Naive thymus-derived CD4-positive, alpha-beta T cell (primary cell): ENCODE measurements at regions not wholly inside any gene's neighbourhood (a gene's known extent, or its start where the extent isn't known, plus 50 kb on each side); places are given as distances from the start of the nearest gene placed in this dataset.
"Not testable (repeated sequence)": the region's sequence is repeated elsewhere in the genome, so short reads cannot be mapped to it uniquely, and the experiment has no call there.

Experiments
- ATAC-seq: fragments of 150-1000 bp; cut with Tn5 transposase; 2 replicates; pipeline ENCODE4 v1.10.0; 2021; ENCODE audit warnings: mild to moderate bottlenecking, moderate library complexity
- CTCF ChIA-PET: fragments of 350-600 bp; sonication (Branson Sonifier 250); formaldehyde crosslinking; loops from one replicate; lab custom pipeline; 2021; ENCODE audit warnings: antibody characterized with exemption; lab: Charles Lee
- POLR2A ChIA-PET: fragments of 350-600 bp; sonication (Branson Sonifier 250); formaldehyde crosslinking; loops from one replicate; lab custom pipeline; 2021; ENCODE audit warnings: antibody characterized with exemption, inconsistent platforms; lab: Charles Lee
- DNase-seq, 9 donors: peaks; one replicate each; pipeline versions ENCODE4 v3.0.0 to v3.0.0-alpha.2; 2020 to 2022; ENCODE audit warnings: mixed read lengths in 1 of 9
- H3K27ac ChIP-seq: one replicate; pipeline ENCODE4 v1.7.0; 2013; ENCODE audit warnings: mild to moderate bottlenecking, low read depth, low read length, moderate library complexity
- H3K27me3 ChIP-seq, 2 donors: one replicate each; pipeline ENCODE4 v1.7.0; 2013; ENCODE audit warnings: low read length in 2 of 2, mild to moderate bottlenecking in 2 of 2, moderate library complexity in 2 of 2; ENCODE audit not compliant: control insufficient read depth in 2 of 2, insufficient read depth in 2 of 2
- H3K36me3 ChIP-seq, 3 experiments: 1 replicate in 2 of 3; 2 replicates in 1 of 3; pipeline ENCODE4 v1.7.0; 2013; ENCODE audit warnings: low read length in 3 of 3, mild to moderate bottlenecking in 3 of 3, moderate library complexity in 1 of 3; ENCODE audit not compliant: insufficient read depth in 3 of 3, control insufficient read depth in 2 of 3
- H3K4me1 ChIP-seq, 2 donors: one replicate each; pipeline ENCODE4 v1.7.0; 2013; ENCODE audit warnings: low read length in 2 of 2, mild to moderate bottlenecking in 2 of 2, moderate library complexity in 1 of 2; ENCODE audit not compliant: control insufficient read depth in 2 of 2, insufficient read depth in 2 of 2
- H3K4me3 ChIP-seq: 2 replicates; pipeline ENCODE4 v1.7.0; 2013; ENCODE audit warnings: mild to moderate bottlenecking, low read length
- H3K9me3 ChIP-seq, 3 experiments: 1 replicate in 2 of 3; 2 replicates in 1 of 3; pipeline ENCODE4 v1.7.0; 2013; ENCODE audit warnings: low read length in 3 of 3; ENCODE audit not compliant: control insufficient read depth in 2 of 3
- H3K27ac Mint-ChIP-seq, 9 donors: one replicate each; pipeline ENCODE4 v1.8.0; 2020 to 2022; ENCODE audit warnings: mixed read lengths in 9 of 9, mild to moderate bottlenecking in 8 of 9, moderate library complexity in 5 of 9, inconsistent platforms in 2 of 9
- H3K27me3 Mint-ChIP-seq, 5 donors: one replicate each; pipeline ENCODE4 v1.8.0; 2021 to 2022; ENCODE audit warnings: mixed read lengths in 5 of 5, mild to moderate bottlenecking in 1 of 5
- H3K36me3 Mint-ChIP-seq, 5 donors: one replicate each; pipeline ENCODE4 v1.8.0; 2020 to 2022; ENCODE audit warnings: mixed read lengths in 5 of 5, mild to moderate bottlenecking in 3 of 5, inconsistent platforms in 1 of 5
- H3K4me1 Mint-ChIP-seq, 7 donors: one replicate each; pipeline ENCODE4 v1.8.0; 2020 to 2022; ENCODE audit warnings: mixed read lengths in 7 of 7, mild to moderate bottlenecking in 3 of 7, inconsistent platforms in 1 of 7
- H3K4me3 Mint-ChIP-seq, 10 donors: one replicate each; pipeline ENCODE4 v1.8.0; 2020 to 2022; ENCODE audit warnings: mild to moderate bottlenecking in 10 of 10, mixed read lengths in 10 of 10, moderate library complexity in 6 of 10, inconsistent platforms in 2 of 10
- H3K9me3 Mint-ChIP-seq, 11 donors: one replicate each; pipeline ENCODE4 v1.8.0; 2020 to 2022; ENCODE audit warnings: mixed read lengths in 11 of 11, mild to moderate bottlenecking in 4 of 11, inconsistent platforms in 1 of 11, moderate library complexity in 1 of 11
- intact Hi-C, 2 donors: fragments of 100-400 bp; cut with micrococcal nuclease; formaldehyde crosslinking; loops; one replicate each; pipeline ENCODE4 v1.15.1; 2023

DNA sequence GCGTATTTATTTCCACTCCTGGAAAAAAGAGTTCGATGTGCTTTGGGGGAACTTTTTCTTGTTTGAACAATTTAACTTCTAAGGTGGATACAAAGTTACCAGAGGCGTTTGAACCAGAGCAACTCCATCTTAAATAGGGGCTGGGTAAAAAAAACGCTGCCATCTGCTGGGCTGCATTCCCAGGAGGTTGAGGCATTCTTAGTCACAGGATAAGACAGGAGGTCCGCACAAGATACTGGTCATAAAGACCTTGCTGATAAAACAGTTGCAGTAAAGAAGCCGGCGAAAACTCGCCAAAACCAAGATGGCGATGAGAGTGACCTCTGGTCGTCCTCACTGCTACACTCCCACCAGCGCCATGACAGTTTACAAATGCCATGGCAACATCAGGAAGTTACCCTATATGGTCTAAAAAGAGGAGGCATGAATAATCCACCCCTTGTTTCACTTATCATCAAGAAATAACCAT, 91.5 kb downstream of the DISP1 start:
- POLR2A ChIA-PET, H3K9me3 Mint-ChIP-seq, H3K4me1 ChIP-seq, H3K36me3 ChIP-seq, H3K9me3 ChIP-seq, H3K27me3 ChIP-seq, H3K27ac ChIP-seq, H3K4me3 Mint-ChIP-seq, CTCF ChIA-PET, H3K4me3 ChIP-seq, intact Hi-C loops, ATAC-seq, DNase-seq, H3K4me1 Mint-ChIP-seq, H3K27me3 Mint-ChIP-seq, H3K27ac Mint-ChIP-seq: not testable (repeated sequence)
- peaks cover 0 to 13% (median under 1%) of the 10 kb centered on the region in 5 donors for H3K36me3 Mint-ChIP-seq

DNA sequence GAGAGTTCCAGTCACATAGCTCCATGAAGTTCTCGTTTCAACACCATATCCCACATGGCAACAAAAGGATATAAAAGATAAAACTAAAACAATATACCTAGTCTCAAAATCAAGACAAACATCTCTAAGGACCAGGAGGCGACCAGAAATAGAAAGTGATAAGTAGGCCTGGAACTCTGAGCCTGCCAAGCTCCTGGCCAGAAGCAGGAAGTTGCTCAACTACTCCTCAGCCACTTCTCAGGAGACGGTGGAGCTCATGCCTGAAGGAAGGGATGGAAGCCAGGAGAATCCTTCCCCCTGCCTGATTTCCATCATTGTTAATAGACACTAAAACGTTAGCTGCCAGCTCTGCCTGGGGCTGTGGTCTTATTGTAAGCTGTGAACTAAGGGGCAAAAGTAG, 94.7 kb downstream of the DISP1 start:
- Histone ChIP-seq H3K27ac (no peak overlapping the region), H3K4me3 (no peak overlapping the region), H3K4me1 (no peaks in the 10 kb centered on the region), H3K9me3 (no peaks in the 10 kb centered on the region), H3K36me3 (no peaks in the 10 kb centered on the region), H3K27me3 (no peaks in the 10 kb centered on the region)
- Mint-ChIP-seq H3K9me3 (peaks cover 0 to 3% (median 0%) of the 10 kb centered on the region in 11 donors), H3K36me3 (peaks cover 0 to 9% (median 0%) of the 10 kb centered on the region in 5 donors), H3K27ac (no peak overlapping the region), H3K4me3 (no peak overlapping the region), H3K27me3 (no peaks in the 10 kb centered on the region), H3K4me1 (no peaks in the 10 kb centered on the region)
- ChIA-PET POLR2A (no interaction called here), CTCF (no interaction called here)
- DNase-seq = no peak
- no peak for ATAC-seq
- intact Hi-C loops = no loop called here

DNA sequence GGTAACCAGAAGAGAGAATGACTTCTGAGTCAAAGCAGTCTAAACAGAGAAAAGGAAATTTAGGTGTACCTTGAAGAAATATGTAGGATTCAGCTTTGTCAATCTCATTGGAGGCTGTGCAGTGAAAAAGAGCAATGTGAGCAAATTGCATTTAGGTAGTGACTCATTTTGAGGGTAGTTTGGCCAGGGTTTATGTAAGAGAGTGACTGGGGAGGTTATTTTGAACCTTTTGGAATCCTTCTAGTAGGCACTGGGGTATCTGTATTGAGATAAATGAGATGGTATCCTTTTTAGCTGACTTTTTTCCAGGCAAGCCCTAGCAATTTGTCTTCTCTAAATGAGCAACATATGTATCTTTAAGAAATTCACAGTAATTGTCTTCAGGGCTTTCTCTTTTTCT, 95.9 kb downstream of the DISP1 start:
- ChIA-PET POLR2A (no interaction called here), CTCF (no interaction called here)
- Mint-ChIP-seq H3K27ac (no peak overlapping the region), H3K27me3 (no peaks in the 10 kb centered on the region), H3K9me3 (peaks cover 0 to 11% (median 5%) of the 10 kb centered on the region in 11 donors), H3K4me3 (no peak overlapping the region), H3K4me1 (no peaks in the 10 kb centered on the region), H3K36me3 (peaks cover 0 to 12% (median 6%) of the 10 kb centered on the region in 5 donors)
- DNase-seq (no peak), ATAC-seq (no peak)
- H3K36me3 ChIP-seq = no peaks in the 10 kb centered on the region
- H3K9me3 ChIP-seq = no peaks in the 10 kb centered on the region
- H3K4me1 ChIP-seq = no peaks in the 10 kb centered on the region
- H3K27ac ChIP-seq = no peak overlapping the region
- no peak overlapping the region for H3K4me3 ChIP-seq
- intact Hi-C loops = no loop called here
- H3K27me3 ChIP-seq = no peaks in the 10 kb centered on the region

DNA sequence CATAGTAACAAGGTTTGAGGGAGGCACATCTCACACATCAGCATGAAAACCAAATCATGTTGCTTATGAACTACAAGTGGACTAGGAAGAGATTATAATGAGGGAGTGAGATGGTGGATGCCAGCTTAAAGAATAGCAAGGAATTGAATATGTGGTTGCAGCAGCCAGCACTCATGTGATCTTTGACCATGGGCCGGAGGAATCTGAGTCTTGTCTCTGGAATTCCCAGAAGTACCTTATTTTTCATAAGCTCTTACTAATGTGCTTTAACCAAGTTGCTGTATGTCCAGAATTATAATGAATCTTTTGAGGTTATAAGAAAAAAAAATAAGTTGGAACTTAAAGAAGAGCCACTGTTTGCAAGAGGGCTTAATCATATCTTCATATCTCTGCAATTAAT, 97.0 kb downstream of the DISP1 start:
- Histone ChIP-seq H3K9me3 (no peaks in the 10 kb centered on the region), H3K27me3 (no peaks in the 10 kb centered on the region), H3K4me1 (no peaks in the 10 kb centered on the region), H3K27ac (no peak overlapping the region), H3K36me3 (no peaks in the 10 kb centered on the region), H3K4me3 (no peak overlapping the region)
- no peak for ATAC-seq
- DNase-seq = no peak
- no peak overlapping the region for H3K4me3 Mint-ChIP-seq
- no peak overlapping the region for H3K27ac Mint-ChIP-seq
- no peaks in the 10 kb centered on the region for H3K27me3 Mint-ChIP-seq
- intact Hi-C loops = loop anchor here in 1 of 2 donors (2.0 kb wide), 1 partner anchor 17 kb away; no protein-coding TSS in a partner anchor
- peaks cover 0 to 15% (median 7%) of the 10 kb centered on the region in 11 donors for H3K9me3 Mint-ChIP-seq
- H3K36me3 Mint-ChIP-seq = peaks cover 0 to 20% (median 15%) of the 10 kb centered on the region in 5 donors
- POLR2A ChIA-PET = no interaction called here
- no peaks in the 10 kb centered on the region for H3K4me1 Mint-ChIP-seq
- CTCF ChIA-PET = no interaction called here

DNA sequence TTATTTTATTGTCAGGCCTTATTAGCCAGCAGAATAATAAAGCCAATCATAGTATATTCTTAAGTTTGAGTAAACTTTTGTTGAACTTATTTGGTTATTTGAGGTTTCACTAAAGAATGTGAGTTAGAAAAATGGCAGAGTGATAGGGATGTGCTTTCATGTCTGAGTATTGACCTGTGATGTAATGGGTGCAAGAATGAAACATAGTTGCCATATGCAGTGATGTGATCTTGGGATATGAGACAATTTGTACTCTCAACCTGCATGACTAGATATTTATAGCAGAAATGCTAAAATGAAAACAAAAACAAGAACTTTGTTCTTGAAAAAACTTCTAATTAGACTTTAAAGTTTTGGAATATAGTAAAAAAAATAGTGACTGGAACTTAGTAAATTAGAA, 97.9 kb downstream of the DISP1 start:
- Histone ChIP-seq H3K27me3 (no peaks in the 10 kb centered on the region), H3K4me3 (no peak overlapping the region), H3K4me1 (no peaks in the 10 kb centered on the region), H3K9me3 (peaks cover 0 to 4% (median 0%) of the 10 kb centered on the region in 3 experiments), H3K36me3 (no peaks in the 10 kb centered on the region), H3K27ac (no peak overlapping the region)
- no peak for DNase-seq
- no peaks in the 10 kb centered on the region for H3K4me1 Mint-ChIP-seq
- H3K4me3 Mint-ChIP-seq = no peak overlapping the region
- peaks cover 0 to 23% (median 22%) of the 10 kb centered on the region in 5 donors for H3K36me3 Mint-ChIP-seq
- ATAC-seq = no peak
- peaks cover 6 to 24% (median 14%) of the 10 kb centered on the region in 11 donors for H3K9me3 Mint-ChIP-seq
- intact Hi-C loops = loop anchor here in 1 of 2 donors (2.0 kb wide), 1 partner anchor 16 kb away; no protein-coding TSS in a partner anchor
- ChIA-PET POLR2A (no interaction called here), CTCF (no interaction called here)
- no peak overlapping the region for H3K27ac Mint-ChIP-seq
- H3K27me3 Mint-ChIP-seq = no peaks in the 10 kb centered on the region

DNA sequence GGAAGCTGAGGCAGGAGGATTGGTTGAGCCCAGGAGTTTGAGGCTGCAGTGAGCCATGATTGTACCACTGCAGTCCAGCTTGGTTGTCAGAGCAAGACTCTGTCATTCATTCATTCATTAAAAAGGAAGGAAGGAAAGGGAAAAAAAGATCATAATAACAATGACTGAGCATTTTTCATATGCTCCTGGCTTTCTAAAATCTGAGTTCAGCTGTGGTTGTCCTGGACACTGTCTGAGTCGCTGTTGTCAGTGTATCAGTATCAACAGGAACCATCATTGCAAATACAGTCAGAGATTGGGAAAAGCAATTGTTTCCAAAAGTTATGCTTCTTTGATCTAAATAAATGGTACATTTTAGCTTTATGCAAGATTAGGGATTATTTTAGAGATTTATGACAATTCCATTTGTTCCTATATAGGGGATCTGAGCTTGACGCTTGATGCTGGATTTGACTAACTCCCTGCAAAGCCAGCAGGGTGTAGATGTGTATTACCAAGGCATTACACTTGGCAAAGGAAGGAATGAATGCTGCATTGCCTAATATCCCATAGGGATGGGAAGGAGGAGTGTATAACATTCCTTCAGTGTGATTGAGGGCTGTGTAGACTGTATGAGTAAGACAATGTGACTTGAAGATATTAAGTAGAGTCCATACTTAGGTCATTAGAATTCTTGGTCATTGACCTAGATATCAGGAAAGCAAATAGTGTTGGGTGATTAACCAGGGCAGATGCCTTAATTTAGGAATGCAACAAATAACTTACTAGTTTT, 100.2 kb downstream of the DISP1 start:
- Mint-ChIP-seq H3K4me1 (no peaks in the 10 kb centered on the region), H3K36me3 (peaks cover 1 to 33% (median 28%) of the 10 kb centered on the region in 5 donors), H3K4me3 (no peak overlapping the region), H3K27ac (no peak overlapping the region), H3K9me3 (peaks cover 9 to 26% (median 14%) of the 10 kb centered on the region in 11 donors), H3K27me3 (no peaks in the 10 kb centered on the region)
- POLR2A ChIA-PET = no interaction called here
- intact Hi-C loops = no loop called here
- CTCF ChIA-PET = interaction anchor here (0.6 kb wide), 1 partner anchor 820 kb away, joined by 4 read pairs; no protein-coding TSS in a partner anchor
- no peaks in the 10 kb centered on the region for H3K36me3 ChIP-seq
- ATAC-seq (no peak), DNase-seq (no peak)
- no peak overlapping the region for H3K4me3 ChIP-seq
- H3K4me1 ChIP-seq = no peaks in the 10 kb centered on the region
- H3K27ac ChIP-seq = no peak overlapping the region
- no peaks in the 10 kb centered on the region for H3K27me3 ChIP-seq
- H3K9me3 ChIP-seq = peaks cover 0 to 4% (median 0%) of the 10 kb centered on the region in 3 experiments
